ENCODE measurements at regions not wholly inside any gene's neighbourhood (a gene's known extent, or its start where the extent isn't known, plus 50 kb on each side); places are given as distances from the start of the nearest gene placed in this dataset.

- Histone ChIP-seq H3K27me3 (ENCODE audit: control insufficient read depth in 3 of 3, insufficient read depth in 3 of 3, low read length in 2 of 3) (no peaks in the 10 kb centered on the region), H3K9ac (ENCODE audit: insufficient read depth in 1 of 2, low read length in 2 of 2) (no peak overlapping the region), H3K27ac (ENCODE audit: low read depth in 1 of 2, low read length in 1 of 2) (no peak overlapping the region), H3K4me3 (no peak overlapping the region), H3K4me1 (ENCODE audit: control insufficient read depth in 5 of 5, insufficient read depth in 5 of 5, low read length in 5 of 5) (peaks cover 0 to 12% (median 1%) of the 10 kb centered on the region in 5 donors), H3K36me3 (ENCODE audit: control insufficient read depth in 4 of 4, insufficient read depth in 4 of 4, low read length in 4 of 4) (no peaks in the 10 kb centered on the region), H3K9me3 (ENCODE audit: control insufficient read depth in 4 of 4, insufficient read depth in 3 of 4, low read length in 3 of 4) (peaks cover 0 to 1% (median 0%) of the 10 kb centered on the region in 4 donors)
- ATAC-seq (ENCODE audit: insufficient read depth, low FRiP score) (no peak), DNase-seq (no peak)
- WGBS, 2 donors: 73 to 89% methylated on average over 2 of the region's 2 CpGs
- TF ChIP-seq CTCF (IDR thresholded peaks at IDR 0.05; ENCODE audit: control extremely low read depth, extremely low read depth): no peak
Observed at GRCh38 chr2:236758406-236758805, 188.8 kb downstream of the ACKR3 start.

GRCh38 chr2:236760246-236760645, 190.6 kb downstream of the ACKR3 start:
- ATAC-seq (ENCODE audit: insufficient read depth, low FRiP score) (no peak), DNase-seq (no peak)
- H3K36me3 ChIP-seq (ENCODE audit: control insufficient read depth in 4 of 4, insufficient read depth in 4 of 4, low read length in 4 of 4): no peaks in the 10 kb centered on the region
- H3K9me3 ChIP-seq (ENCODE audit: control insufficient read depth in 4 of 4, insufficient read depth in 3 of 4, low read length in 3 of 4): peaks cover 0 to 1% (median 0%) of the 10 kb centered on the region in 4 donors
- no peak overlapping the region for H3K4me3 ChIP-seq
- H3K4me1 ChIP-seq (ENCODE audit: control insufficient read depth in 5 of 5, insufficient read depth in 5 of 5, low read length in 5 of 5): peaks cover 0 to 6% (median 0%) of the 10 kb centered on the region in 5 donors
- TF ChIP-seq CTCF (IDR thresholded peaks at IDR 0.05; ENCODE audit: control extremely low read depth, extremely low read depth): no peak
- H3K27me3 ChIP-seq (ENCODE audit: control insufficient read depth in 3 of 3, insufficient read depth in 3 of 3, low read length in 2 of 3): no peaks in the 10 kb centered on the region
- no peak overlapping the region for H3K9ac ChIP-seq (ENCODE audit: insufficient read depth in 1 of 2, low read length in 2 of 2)
- H3K27ac ChIP-seq (ENCODE audit: low read depth in 1 of 2, low read length in 1 of 2): no peak overlapping the region

GRCh38 chr2:236761358-236761757, 191.7 kb downstream of the ACKR3 start:
- H3K4me3 ChIP-seq: no peak overlapping the region
- DNase-seq: no peak
- no peaks in the 10 kb centered on the region for H3K36me3 ChIP-seq (ENCODE audit: control insufficient read depth in 4 of 4, insufficient read depth in 4 of 4, low read length in 4 of 4)
- peaks cover 0 to 5% (median 0%) of the 10 kb centered on the region in 5 donors for H3K4me1 ChIP-seq (ENCODE audit: control insufficient read depth in 5 of 5, insufficient read depth in 5 of 5, low read length in 5 of 5)
- H3K27ac ChIP-seq (ENCODE audit: low read depth in 1 of 2, low read length in 1 of 2): no peak overlapping the region
- H3K27me3 ChIP-seq (ENCODE audit: control insufficient read depth in 3 of 3, insufficient read depth in 3 of 3, low read length in 2 of 3): no peaks in the 10 kb centered on the region
- no peak for TF ChIP-seq CTCF (IDR thresholded peaks at IDR 0.05; ENCODE audit: control extremely low read depth, extremely low read depth)
- WGBS, 2 donors: 94 to 98% methylated on average over 3 of the region's 3 CpGs
- H3K9ac ChIP-seq (ENCODE audit: insufficient read depth in 1 of 2, low read length in 2 of 2): no peak overlapping the region
- H3K9me3 ChIP-seq (ENCODE audit: control insufficient read depth in 4 of 4, insufficient read depth in 3 of 4, low read length in 3 of 4): peaks cover 0 to 1% (median 0%) of the 10 kb centered on the region in 4 donors
- ATAC-seq (ENCODE audit: insufficient read depth, low FRiP score): no peak

GRCh38 chr2:236762628-236763027, 193.0 kb downstream of the ACKR3 start:
- Histone ChIP-seq H3K4me1 (ENCODE audit: control insufficient read depth in 5 of 5, insufficient read depth in 5 of 5, low read length in 5 of 5) (peaks cover 0 to 5% (median 0%) of the 10 kb centered on the region in 5 donors), H3K27me3 (ENCODE audit: control insufficient read depth in 3 of 3, insufficient read depth in 3 of 3, low read length in 2 of 3) (no peaks in the 10 kb centered on the region), H3K9me3 (ENCODE audit: control insufficient read depth in 4 of 4, insufficient read depth in 3 of 4, low read length in 3 of 4) (peaks cover 0 to 5% (median 1%) of the 10 kb centered on the region in 4 donors), H3K4me3 (no peak overlapping the region), H3K36me3 (ENCODE audit: control insufficient read depth in 4 of 4, insufficient read depth in 4 of 4, low read length in 4 of 4) (no peaks in the 10 kb centered on the region), H3K27ac (ENCODE audit: low read depth in 1 of 2, low read length in 1 of 2) (no peak overlapping the region), H3K9ac (ENCODE audit: insufficient read depth in 1 of 2, low read length in 2 of 2) (no peak overlapping the region)
- WGBS, 2 donors: 87 to 92% methylated on average over 5 of the region's 5 CpGs
- DNase-seq (no peak), ATAC-seq (ENCODE audit: insufficient read depth, low FRiP score) (no peak)
- no peak for TF ChIP-seq CTCF (IDR thresholded peaks at IDR 0.05; ENCODE audit: control extremely low read depth, extremely low read depth)
